GM10266 (cell line): ENCODE measurements at regions not wholly inside any gene's neighbourhood (a gene's known extent, or its start where the extent isn't known, plus 50 kb on each side); places are given as distances from the start of the nearest gene placed in this dataset.

Source experiments
- DNase-seq: peaks from one replicate; pipeline ENCODE4 v3.0.0; 2012; ENCODE audit errors: extremely low spot score
- TF ChIP-seq, protein P1 (sequence below): IDR thresholded peaks from 2 replicates; pipeline ENCODE4 v1.5.1; 2012; ENCODE audit warnings: mild to moderate bottlenecking, low read depth; ENCODE audit not compliant: control insufficient read depth, insufficient read depth; ENCODE audit errors: missing control alignments

GRCh38 chr20:22740829-22741228 lies 156.5 kb upstream of the FOXA2 start:
- TF ChIP-seq, protein P1, sequence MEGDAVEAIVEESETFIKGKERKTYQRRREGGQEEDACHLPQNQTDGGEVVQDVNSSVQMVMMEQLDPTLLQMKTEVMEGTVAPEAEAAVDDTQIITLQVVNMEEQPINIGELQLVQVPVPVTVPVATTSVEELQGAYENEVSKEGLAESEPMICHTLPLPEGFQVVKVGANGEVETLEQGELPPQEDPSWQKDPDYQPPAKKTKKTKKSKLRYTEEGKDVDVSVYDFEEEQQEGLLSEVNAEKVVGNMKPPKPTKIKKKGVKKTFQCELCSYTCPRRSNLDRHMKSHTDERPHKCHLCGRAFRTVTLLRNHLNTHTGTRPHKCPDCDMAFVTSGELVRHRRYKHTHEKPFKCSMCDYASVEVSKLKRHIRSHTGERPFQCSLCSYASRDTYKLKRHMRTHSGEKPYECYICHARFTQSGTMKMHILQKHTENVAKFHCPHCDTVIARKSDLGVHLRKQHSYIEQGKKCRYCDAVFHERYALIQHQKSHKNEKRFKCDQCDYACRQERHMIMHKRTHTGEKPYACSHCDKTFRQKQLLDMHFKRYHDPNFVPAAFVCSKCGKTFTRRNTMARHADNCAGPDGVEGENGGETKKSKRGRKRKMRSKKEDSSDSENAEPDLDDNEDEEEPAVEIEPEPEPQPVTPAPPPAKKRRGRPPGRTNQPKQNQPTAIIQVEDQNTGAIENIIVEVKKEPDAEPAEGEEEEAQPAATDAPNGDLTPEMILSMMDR: no peak

GRCh38 chr20:22744341-22745193 lies 160.2 kb upstream of the FOXA2 start:
- TF ChIP-seq, protein P1: no peak

More at GRCh38 chr20:22740829-22741228, 156.5 kb upstream of the FOXA2 start:
- no peak for DNase-seq

GRCh38 chr20:22745194-22745500 lies 160.8 kb upstream of the FOXA2 start:
- TF ChIP-seq, protein P1: no peak
- DNase-seq: no peak

More at GRCh38 chr20:22744341-22745193, 160.2 kb upstream of the FOXA2 start:
- DNase-seq: no peak

- TF ChIP-seq, protein P1: no peak
- DNase-seq: no peak
These were observed 162.6 kb upstream of the FOXA2 start for GRCh38 chr20:22746957-22747356.

DNA sequence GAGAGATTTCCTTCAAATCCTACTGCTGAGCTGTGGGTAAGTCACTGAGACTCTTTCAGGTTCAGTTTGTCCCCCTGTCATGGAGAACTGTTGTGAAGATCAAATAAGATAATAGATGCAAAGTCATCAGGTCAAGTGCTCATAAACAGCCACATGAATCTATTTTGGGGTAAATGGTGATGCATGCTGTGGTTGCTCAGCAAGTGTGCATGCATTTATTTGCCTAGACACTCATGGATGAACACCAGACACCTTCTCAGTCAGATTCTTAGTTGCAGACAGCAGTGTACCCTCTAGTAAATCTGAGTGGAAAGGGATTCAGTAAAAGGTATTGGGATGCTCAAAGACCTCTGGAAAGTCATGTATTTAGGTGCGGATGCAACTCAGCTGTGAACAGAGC lies 168.0 kb upstream of the FOXA2 start:
- no peak for DNase-seq
- TF ChIP-seq, protein P1: no peak

- DNase-seq: no peak
- TF ChIP-seq, protein P1: no peak
These were observed 173.2 kb upstream of the FOXA2 start for GRCh38 chr20:22757424-22758183.

DNA sequence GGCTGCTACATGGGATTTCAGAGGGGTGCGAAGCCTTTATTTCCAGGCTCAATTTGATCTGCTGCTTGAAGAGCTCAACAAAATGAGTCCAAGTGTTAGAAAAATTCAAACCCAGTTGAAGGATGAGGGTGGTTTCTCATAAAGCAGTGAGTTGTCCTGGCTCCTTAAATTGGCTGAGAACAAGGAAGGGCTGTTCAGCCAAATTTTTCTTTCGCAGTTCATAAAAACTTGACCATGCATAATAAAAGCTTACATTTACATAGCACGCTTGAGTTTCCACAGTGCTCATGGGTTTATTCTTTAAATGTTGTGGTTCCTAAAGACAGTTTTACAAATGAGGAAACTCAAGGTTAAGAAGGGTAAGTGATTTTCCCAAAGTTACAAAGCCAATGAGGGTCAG lies 174.4 kb upstream of the FOXA2 start:
- no peak for DNase-seq
- TF ChIP-seq, protein P1: no peak
